Left lobe of liver (tissue), 2 donors: ENCODE measurements at regions not wholly inside any gene's neighbourhood (a gene's known extent, or its start where the extent isn't known, plus 50 kb on each side); places are given as distances from the start of the nearest gene placed in this dataset.
A peak's percentile ranks its signal among the peaks of the same experiment; 100 is the strongest.

Experiments used
- ATAC-seq: fragments of 200-7000 bp; cut with Tn5 transposase; one replicate; pipeline ENCODE4 v1.9.1; 2020; ENCODE audit warnings: mild to moderate bottlenecking, moderate library complexity
- DNase-seq: peaks from one replicate; pipeline ENCODE4 v3.0.0-alpha.2; 2020; ENCODE audit warnings: low spot score
- donor health status: DM: no; HTN: no; CAD: no; lungs with moderate emphysema.
- donor health status: DM: no; HTN: yes; CAD: no.

- no peak for DNase-seq
- no peak for ATAC-seq
Observed at GRCh38 chr11:11020219-11020726, 162.4 kb upstream of the ZBED5 start.

GRCh38 chr11:11016943-11017342 is 159.1 kb upstream of the ZBED5 start:
- DNase-seq (no peak), ATAC-seq (no peak)

GRCh38 chr11:11016068-11016467 is 158.2 kb upstream of the ZBED5 start:
- DNase-seq = no peak
- no peak for ATAC-seq

GRCh38 chr11:11011617-11012016 is 153.8 kb upstream of the ZBED5 start:
- no peak for ATAC-seq

GRCh38 chr11:11010624-11011127 is 152.8 kb upstream of the ZBED5 start:
- DNase-seq (peak; percentile 54), ATAC-seq (peak; percentile 98)

More at GRCh38 chr11:11011617-11012016, 153.8 kb upstream of the ZBED5 start:
- no peak for DNase-seq

- ATAC-seq (no peak), DNase-seq (no peak)
Observed at GRCh38 chr11:11009179-11009578, 151.3 kb upstream of the ZBED5 start.

GRCh38 chr11:11004069-11004468 is 146.2 kb upstream of the ZBED5 start:
- DNase-seq (no peak), ATAC-seq (no peak)

- no peak for DNase-seq
Observed at GRCh38 chr11:11003226-11003625, 145.4 kb upstream of the ZBED5 start.

GRCh38 chr11:11000579-11001283 is 142.9 kb upstream of the ZBED5 start:
- DNase-seq (no peak), ATAC-seq (no peak)

More at GRCh38 chr11:11003226-11003625, 145.4 kb upstream of the ZBED5 start:
- ATAC-seq = no peak

- ATAC-seq = no peak
Observed at GRCh38 chr11:10998674-10999073, 140.8 kb upstream of the ZBED5 start.

GRCh38 chr11:10996678-10997077 is 138.8 kb upstream of the ZBED5 start:
- DNase-seq (no peak), ATAC-seq (no peak)

More at GRCh38 chr11:10998674-10999073, 140.8 kb upstream of the ZBED5 start:
- DNase-seq = no peak

- DNase-seq (no peak), ATAC-seq (no peak)
Observed at GRCh38 chr11:10993640-10994039, 135.8 kb upstream of the ZBED5 start.

- DNase-seq = no peak
- no peak for ATAC-seq
Observed at GRCh38 chr11:10993186-10993585, 135.3 kb upstream of the ZBED5 start.

- ATAC-seq (no peak), DNase-seq (no peak)
Observed at GRCh38 chr11:10991393-10991792, 133.5 kb upstream of the ZBED5 start.

GRCh38 chr11:10990637-10991193 is 132.9 kb upstream of the ZBED5 start:
- ATAC-seq (no peak), DNase-seq (no peak)

- ATAC-seq (no peak), DNase-seq (no peak)
Observed at GRCh38 chr11:10990160-10990559, 132.3 kb upstream of the ZBED5 start.

- DNase-seq (no peak), ATAC-seq (no peak)
Observed at GRCh38 chr11:10986006-10986405, 128.2 kb upstream of the ZBED5 start.

- DNase-seq = no peak
Observed at GRCh38 chr11:10984742-10985141, 126.9 kb upstream of the ZBED5 start.

GRCh38 chr11:10984250-10984649 is 126.4 kb upstream of the ZBED5 start:
- no peak for ATAC-seq

More at GRCh38 chr11:10984742-10985141, 126.9 kb upstream of the ZBED5 start:
- ATAC-seq = no peak

GRCh38 chr11:10982704-10983510 is 125.1 kb upstream of the ZBED5 start:
- ATAC-seq (no peak), DNase-seq (no peak)

More at GRCh38 chr11:10984250-10984649, 126.4 kb upstream of the ZBED5 start:
- no peak for DNase-seq

- no peak for ATAC-seq
- no peak for DNase-seq
Observed at GRCh38 chr11:10979529-10979928, 121.7 kb upstream of the ZBED5 start.
